ENCODE measurements at regions not wholly inside any gene's neighbourhood (a gene's known extent, or its start where the extent isn't known, plus 50 kb on each side); places are given as distances from the start of the nearest gene placed in this dataset.

DNA sequence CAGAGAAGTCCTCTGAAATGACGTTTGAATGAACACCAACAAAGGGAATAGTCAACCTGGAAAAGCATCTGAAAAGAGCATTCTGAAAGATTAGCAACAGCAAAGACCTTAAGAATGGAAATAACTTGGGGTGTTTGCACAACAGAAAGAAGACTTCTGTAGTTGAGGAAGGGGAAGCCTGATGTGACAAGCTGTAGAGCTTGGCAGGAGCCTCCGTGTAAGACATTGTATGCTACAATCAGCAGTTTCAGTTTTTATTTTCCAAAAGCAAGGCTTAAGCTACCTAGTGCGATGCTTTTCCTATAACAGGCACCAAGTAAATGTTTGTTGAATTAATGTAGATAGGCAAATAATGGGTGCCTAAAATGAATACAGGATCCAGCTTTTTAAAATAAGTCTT is 484.0 kb downstream of the SPRY1 start:
- TF ChIP-seq, protein P1, sequence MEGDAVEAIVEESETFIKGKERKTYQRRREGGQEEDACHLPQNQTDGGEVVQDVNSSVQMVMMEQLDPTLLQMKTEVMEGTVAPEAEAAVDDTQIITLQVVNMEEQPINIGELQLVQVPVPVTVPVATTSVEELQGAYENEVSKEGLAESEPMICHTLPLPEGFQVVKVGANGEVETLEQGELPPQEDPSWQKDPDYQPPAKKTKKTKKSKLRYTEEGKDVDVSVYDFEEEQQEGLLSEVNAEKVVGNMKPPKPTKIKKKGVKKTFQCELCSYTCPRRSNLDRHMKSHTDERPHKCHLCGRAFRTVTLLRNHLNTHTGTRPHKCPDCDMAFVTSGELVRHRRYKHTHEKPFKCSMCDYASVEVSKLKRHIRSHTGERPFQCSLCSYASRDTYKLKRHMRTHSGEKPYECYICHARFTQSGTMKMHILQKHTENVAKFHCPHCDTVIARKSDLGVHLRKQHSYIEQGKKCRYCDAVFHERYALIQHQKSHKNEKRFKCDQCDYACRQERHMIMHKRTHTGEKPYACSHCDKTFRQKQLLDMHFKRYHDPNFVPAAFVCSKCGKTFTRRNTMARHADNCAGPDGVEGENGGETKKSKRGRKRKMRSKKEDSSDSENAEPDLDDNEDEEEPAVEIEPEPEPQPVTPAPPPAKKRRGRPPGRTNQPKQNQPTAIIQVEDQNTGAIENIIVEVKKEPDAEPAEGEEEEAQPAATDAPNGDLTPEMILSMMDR (IDR thresholded peaks at IDR 0.05; ENCODE audit: low read depth, low read length), result no peak
- no peak overlapping the region for H3K4me3 ChIP-seq (ENCODE audit: low read depth, low read length)

DNA sequence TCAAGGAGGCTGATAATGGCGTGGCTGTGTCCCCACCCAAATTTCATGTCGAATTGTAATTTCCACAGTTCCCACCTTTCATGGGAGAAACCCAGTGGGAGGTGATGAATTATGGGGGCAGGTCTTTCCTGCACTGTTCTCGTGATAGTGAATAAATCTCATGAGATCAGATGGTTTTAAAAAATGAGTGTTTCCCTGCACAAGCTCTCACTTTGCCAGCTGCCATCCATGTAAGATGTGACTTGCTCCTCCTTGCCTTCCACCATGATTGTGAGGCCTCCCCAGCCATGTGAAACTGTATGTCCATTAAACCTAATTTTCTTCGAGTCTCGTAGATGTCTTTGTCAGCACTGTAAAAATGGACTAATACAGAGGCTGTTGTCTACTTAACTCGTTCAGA is 488.3 kb downstream of the SPRY1 start:
- TF ChIP-seq, protein P1 (IDR thresholded peaks at IDR 0.05; ENCODE audit: low read depth, low read length), result no peak
- H3K4me3 ChIP-seq (ENCODE audit: low read depth, low read length), result no peak overlapping the region

DNA sequence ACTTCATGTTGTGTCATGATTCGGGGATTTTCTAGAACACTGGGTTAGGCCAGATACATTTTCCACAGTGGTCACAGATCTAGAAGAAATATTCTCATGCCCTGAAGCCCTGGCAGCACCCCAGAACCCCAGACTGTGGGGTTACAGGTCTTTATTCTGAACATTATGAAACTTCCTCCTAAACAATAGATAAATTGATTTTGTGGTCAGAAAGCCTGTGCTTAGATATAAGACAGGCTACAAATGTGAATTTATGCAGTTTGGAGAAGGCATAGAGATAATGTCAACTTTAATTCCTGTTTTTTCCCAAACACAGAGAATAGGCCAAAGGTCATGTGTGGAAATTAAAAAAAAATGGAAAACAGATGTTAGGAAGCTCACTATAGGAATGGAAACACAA is 492.9 kb downstream of the SPRY1 start:
- TF ChIP-seq, protein P1 (IDR thresholded peaks at IDR 0.05; ENCODE audit: low read depth, low read length), result no peak
- no peak overlapping the region for H3K4me3 ChIP-seq (ENCODE audit: low read depth, low read length)

DNA sequence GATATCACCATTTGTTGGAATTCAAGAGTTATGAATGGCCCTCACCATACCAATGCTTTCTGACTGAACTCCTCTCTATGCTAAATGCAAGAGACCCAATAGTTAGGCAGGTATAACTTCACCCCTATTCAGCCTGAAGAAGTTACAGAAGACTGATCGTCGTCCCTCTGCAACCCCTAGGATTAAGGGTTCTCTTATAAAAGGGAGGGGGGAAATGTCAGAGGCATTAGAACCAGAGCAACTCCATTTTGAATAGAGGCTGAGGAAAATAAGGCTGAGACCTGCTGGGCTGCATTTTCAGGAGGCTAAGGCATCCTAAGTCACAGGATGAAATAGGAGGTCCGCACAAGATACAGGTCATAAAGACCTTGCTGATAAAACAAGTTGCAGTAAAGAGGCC is 494.3 kb downstream of the SPRY1 start:
- no peak overlapping the region for H3K4me3 ChIP-seq (ENCODE audit: low read depth, low read length)
- TF ChIP-seq, protein P1 (IDR thresholded peaks at IDR 0.05; ENCODE audit: low read depth, low read length), result no peak

DNA sequence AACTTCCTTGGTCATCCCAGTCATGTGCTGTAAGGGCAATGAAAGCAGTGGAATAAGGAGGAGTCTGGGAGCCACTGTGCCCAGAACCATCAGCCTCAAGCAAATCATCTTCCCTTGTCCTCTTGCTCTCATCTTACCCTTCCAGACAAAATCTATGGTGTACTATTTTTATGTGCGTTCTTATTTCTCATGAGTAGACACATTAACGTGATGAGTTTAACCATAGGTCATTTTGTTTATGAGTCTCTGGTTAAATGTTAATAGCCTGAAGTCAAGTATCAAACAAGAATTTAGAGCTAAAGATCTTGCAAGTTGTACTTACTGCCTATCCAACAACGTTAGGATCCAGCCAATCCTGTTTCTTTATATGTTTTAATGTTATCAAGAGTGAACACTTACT is 495.3 kb downstream of the SPRY1 start:
- TF ChIP-seq, protein P1 (IDR thresholded peaks at IDR 0.05; ENCODE audit: low read depth, low read length), result no peak
- no peak overlapping the region for H3K4me3 ChIP-seq (ENCODE audit: low read depth, low read length)

DNA sequence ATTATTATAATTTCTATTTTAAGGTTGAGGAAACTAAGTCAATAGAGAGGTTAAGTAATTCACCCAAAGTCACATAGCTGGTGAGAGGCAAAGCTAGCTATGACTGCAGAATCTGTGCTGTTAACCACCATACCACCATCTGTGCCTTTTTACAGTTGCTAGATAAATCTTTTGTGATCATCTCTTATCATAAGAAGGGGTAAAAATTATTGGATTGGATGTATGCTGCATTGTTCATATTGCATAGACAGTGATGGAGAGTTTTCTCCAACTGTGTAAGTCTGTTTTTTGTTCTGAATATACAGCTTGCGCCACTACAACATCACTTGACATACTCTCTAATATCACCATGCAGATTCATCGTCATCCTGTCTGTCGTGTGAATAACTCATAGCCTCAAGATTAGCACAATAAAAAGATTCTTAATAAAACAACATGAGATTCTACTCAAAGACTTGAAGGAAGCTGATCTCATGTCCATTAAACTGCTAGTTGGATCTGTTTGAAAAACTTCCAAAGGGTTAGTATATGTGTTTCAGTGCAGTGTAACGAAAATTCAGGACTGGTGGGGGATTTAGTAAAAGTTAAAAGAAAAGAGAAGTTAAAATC is 495.9 kb downstream of the SPRY1 start:
- TF ChIP-seq, protein P1 (IDR thresholded peaks at IDR 0.05; ENCODE audit: low read depth, low read length), result no peak
- H3K4me3 ChIP-seq (ENCODE audit: low read depth, low read length), result no peak overlapping the region

DNA sequence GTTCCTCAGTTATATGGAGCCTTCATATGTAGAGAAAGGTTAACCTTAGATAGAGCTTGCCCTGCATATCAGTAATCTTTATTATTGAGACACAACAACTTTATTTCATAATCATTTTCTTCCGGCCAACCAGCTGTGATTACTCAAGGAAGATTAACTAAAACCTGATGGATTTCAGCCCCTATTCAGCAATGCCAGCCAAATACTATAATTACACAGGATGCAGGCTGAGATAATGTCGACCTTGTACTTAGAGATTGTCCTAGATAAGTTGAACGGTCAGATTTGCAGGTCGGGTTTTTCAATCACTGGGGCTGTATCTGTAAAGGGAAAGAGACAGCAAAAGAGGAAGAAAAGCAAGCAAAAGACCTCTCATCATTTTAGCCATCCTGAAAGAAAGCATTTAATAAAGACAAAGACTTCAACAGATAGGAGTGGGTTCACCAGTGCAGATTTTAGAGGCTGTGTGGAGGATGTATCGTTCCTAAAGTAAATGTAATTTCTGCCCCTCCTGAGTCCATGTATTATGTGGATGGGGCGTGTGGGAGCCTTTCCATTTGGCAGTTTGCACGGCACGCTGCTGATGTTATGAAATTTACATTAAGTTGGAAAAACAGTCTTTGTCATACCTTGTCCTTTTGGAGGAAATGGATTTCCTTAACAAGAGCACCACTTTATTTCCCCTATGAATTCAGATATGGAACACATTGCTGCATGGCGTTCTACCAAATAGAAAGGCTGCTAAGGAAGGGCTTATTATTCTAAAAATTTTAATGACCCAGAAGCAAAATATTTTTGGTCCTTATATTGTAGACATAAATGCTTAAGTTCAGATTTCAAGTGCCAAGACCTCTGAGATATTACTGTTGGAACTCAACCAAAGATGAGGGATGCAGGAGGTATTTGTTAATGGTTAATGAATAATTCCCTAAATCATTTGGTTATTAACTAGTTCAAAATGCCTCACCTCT is 496.7 kb downstream of the SPRY1 start:
- TF ChIP-seq, protein P1 (IDR thresholded peaks at IDR 0.05; ENCODE audit: low read depth, low read length), result no peak
- H3K4me3 ChIP-seq (ENCODE audit: low read depth, low read length), result no peak overlapping the region
